HG03378 (cell line): ENCODE measurements at regions not wholly inside any gene's neighbourhood (a gene's known extent, or its start where the extent isn't known, plus 50 kb on each side); places are given as distances from the start of the nearest gene placed in this dataset.
A peak's percentile ranks its signal among the peaks of the same experiment; 100 is the strongest.
"Not testable (repeated sequence)": the region's sequence is repeated elsewhere in the genome, so short reads cannot be mapped to it uniquely, and the experiment has no call there.

ENCODE experiments used
- ATAC-seq: cut with Tn5 transposase; IDR thresholded peaks from one replicate; pipeline ENCODE4 v1.9.1; 2021; ENCODE audit warnings: mild to moderate bottlenecking, moderate library complexity; ENCODE audit not compliant: unreplicated experiment

DNA sequence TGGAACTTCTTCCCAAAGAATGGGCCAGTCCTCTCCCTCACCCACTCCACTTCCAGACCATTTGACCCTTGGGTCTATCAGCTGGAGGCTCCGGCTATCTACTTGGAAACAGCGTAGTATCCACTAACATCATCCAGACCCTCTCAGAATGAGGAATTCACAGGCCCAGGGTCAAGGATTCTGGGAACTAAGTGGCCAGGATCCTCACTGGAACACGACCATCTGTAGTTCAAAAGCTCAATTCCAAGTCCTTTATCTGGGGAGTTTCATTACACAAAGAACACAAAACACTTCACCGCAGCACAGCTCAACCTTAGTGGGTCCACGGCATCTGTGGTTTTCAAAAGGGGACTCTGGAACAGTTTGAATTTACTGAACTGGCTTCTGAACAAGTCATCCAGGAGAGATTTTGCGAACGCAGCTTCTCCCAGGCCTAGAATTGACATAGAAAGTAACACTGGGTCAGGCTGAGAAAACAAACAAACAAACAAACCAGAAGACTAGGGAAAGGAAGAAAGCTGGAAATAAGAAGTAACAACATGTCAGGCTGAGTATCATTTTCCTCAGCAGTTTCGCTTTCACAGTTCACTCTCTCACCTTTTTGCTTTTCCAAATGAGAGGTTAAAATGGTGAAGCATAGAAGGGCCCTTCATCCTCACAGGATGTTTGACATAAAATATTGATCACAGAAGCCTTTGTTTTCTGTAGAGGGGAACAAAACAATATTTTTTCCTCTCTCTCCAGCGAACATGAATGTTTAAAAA lies 57.6 kb upstream of the USP6NL start:
- ATAC-seq, result no peak

DNA sequence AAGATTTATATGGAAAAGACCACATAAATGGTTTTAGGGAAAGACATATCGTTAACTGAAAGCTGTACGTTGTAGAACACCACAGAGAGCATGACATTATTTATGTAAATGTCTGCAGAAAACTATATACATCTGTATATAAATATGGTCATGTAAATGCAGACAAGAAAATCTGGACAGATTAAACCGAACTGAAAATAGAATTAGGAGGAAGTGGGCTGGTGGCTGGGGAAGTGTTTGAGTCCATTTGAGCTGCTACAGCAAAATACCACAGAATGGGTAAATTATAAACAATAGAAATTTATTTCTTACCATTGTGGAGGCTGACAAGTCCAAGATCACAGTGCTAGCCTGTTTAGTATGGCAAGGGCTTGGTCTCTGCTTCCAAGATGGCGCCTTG lies 56.3 kb upstream of the USP6NL start:
- no peak for ATAC-seq

DNA sequence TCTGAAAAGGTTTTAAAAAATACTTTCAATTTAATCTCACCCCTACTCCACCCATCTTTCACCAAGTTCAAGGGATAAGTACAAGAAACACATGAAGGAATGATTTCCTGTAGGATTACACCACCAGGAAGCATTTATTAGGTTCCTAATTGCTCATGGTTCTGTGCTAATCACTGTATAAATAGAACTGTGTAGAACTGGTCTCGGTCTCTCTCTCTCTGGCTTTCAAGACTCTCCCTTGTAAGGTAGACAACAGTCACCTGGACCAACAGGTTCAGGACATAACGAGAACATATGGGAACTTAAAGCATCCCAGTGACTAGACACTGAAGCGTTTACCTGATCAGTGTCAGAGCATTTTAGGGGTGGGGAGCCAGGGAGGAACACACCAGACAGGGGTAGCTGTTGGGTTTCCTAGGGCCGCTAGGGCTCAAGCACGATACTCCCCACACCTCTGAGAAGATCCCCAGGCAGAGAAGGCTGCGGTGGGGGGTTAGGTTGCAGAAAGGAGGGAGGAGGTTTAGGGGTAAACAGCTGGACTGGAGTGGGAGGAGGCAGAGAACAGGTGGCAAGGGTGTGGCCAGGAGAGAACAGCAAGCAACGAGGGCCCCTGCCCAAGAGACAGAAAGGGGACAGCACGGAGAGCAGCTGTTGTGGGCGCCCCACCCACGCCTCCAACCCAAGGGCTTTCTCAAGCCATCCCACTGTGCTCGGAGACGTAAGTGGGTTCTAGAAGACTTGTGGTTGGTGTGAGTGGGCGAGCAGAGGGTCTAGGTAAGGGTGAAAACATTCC lies 52.5 kb upstream of the USP6NL start:
- peak; percentile 68 for ATAC-seq

DNA sequence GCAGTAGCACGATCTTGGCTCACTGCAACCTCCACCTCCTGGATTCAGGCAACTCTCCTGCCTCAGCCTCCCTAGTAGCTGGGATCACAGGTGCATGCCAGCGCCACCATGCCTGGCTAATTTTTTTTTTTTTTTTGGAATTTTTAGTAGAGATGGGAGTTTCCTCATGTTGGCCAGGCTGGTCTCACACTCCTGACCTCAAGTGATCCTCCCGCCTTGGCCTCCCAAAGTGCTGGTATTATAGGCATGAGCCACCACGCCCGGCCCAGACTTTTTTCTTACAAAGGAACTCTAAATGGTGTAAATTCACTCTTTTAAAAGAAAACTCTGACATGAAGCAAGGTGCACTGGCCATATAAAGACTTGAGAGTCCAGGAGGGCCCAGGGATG lies 51.7 kb upstream of the USP6NL start:
- ATAC-seq, result not testable (repeated sequence)

DNA sequence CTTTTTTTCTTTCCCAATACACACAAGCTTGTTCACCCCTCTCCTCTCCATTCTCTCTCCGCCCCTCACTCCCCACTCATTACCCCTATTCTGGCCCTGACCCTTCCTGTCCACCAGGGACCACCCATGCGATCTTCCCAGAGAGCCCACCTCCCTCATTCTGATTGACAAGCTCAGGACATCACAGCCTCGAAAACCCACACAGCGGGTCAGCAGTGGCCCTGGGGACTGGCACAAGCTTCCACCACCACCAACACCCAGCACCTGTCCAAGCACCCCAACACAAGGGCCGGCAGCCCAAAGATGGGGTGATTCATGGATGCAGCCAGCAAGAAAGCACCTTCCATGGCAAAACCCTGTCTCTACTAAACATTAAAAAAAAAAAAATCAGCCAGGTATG lies 50.0 kb upstream of the USP6NL start:
- ATAC-seq, result no peak
